NCI-H2227 (cell line): ENCODE measurements at regions not wholly inside any gene's neighbourhood (a gene's known extent, or its start where the extent isn't known, plus 50 kb on each side); places are given as distances from the start of the nearest gene placed in this dataset.
"Not testable (repeated sequence)": the region's sequence is repeated elsewhere in the genome, so short reads cannot be mapped to it uniquely, and the experiment has no call there.

Source experiments
- DNase-seq: peaks from one replicate; lab custom pipeline; 2025; ENCODE audit not compliant: unreplicated experiment; lab: John Stamatoyannopoulos, UW

DNA sequence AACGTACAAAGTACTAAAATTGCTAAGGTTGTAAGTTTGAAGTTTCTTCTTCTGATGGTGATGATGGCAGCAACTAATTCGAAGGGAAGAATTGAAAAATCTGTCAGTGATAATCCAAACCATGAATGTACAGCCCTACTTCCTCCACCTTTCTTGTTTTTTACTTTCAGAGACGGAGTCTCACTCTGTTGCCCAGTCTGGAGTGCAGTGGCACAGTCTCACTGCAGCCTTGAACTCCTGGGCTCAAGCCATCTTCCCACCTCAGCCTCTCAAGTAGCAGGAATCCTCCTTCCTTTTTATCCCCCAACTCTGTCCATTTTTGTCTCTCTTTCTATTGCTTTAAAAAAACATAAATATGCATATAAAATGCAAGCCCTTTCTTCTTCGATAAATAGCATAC is 112.3 kb upstream of the SOX21 start:
- DNase-seq: no peak

DNA sequence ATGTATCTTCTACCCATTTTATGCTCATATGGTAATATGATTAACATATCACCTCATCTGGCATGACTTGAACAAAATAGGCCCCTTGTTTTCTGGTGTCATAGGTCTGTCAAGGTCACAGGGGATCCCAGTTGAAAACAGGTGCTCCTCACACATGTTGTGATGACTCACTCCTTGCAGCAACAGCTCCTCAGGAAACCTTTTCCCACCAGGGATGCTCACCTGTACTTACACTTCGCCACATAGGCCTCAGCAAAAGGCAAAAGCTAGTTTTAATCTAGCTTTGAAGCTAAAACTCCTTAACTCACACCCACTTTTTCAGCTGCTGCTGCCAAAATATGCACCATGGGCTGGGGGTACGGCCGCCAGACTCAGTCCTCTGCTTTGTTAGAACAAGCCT is 110.0 kb upstream of the SOX21 start:
- DNase-seq: no peak

DNA sequence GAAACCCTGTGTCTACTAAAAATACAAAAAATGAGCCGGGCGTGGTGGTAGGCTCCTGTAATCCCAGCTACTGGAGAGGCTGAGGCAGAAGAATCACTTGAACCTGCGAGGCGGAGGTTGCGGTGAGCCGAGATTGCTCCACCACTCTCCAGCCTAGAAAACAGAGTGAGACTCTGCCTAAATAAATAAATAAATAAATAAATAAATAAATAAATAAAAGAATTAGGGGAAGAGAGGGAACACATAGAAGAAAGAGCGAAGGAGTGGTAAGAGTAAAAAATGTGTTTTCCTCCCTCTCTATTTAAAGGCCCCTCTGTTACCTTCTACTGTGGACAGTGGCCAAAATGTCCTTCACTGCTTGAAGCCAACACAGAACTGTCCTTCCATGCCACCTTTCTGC is 103.9 kb upstream of the SOX21 start:
- no peak for DNase-seq

DNA sequence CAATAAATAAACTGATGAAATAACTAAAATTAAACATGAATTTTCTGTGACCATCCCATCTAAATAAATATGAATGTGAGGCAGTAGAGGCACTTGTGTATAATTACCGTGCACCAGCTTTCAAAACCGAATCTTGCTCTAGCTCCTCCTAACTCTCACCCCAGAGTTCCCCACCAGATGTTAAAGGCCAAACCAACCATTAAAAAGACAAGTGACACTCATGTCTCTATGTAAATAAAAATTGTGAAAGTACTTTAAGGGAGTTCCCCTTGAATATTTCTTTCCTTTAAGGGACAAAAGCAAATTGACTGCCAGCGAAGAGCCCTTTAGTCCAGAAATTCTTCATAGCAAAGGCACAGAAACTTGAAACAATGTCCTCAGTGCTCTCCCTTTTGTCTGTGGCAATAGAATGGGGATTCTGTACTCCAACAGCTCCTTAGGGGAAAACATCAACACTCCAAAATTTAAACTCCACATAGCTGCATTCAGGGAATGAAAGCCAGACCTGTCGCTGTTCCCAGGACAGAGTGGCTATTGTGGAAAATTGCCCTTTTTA is 101.7 kb upstream of the SOX21 start:
- DNase-seq: no peak

DNA sequence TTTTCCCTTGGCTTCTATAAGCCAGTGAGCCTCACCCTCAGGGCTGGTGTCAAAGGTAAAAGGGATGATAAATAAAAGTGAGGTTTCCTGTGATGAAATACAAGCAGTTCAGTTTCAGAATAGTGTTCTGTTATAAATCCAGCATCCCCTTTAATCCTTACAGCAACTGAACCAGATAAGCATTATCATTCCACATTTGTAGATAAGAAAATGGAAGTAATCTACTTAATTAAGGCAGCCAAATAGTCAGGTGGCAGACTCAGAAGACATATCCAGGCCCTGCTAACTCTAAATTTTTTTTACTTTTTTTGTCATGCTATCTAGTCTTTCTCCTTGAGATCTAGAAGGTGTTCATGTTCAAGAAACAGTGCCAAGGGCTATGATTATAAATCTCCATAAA is 99.4 kb upstream of the SOX21 start:
- DNase-seq: no peak

DNA sequence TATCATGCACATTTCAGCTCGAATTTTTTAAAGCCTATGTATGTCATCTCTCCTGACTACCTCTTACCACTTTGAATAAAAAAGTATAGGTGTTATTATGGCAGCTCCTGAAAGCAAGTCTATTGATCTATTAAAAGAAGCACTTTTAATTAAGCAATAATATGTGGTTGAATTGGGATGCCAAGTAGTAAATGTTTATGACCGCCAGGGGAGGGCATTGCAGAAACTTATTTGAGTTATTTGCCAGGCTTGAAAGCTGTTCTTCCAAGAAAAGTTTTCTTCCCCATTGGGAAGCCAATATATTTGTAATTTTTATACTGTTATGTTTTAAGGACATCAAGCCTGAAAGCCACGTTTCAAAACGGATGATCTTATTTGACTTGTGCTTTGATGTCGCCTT is 88.1 kb upstream of the SOX21 start:
- DNase-seq: no peak

DNA sequence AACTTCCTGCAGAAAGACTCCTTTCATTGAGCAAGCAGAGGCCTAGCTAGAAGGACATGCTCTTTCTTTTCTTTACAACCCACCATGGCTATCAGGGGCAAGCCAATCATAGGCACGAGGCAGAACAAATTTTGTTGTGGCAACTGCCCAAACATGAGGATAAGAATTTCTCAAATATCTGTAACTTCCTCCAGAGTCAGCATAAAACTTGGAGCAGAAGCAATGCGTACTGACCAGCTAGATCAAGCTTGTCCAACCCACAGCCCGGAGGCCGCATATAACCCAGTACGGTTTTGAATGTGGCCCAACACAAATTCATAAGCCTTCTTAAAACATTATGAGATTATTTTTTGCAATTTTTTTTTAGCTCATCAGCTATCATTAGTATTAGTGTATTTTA is 87.0 kb upstream of the SOX21 start:
- no peak for DNase-seq

DNA sequence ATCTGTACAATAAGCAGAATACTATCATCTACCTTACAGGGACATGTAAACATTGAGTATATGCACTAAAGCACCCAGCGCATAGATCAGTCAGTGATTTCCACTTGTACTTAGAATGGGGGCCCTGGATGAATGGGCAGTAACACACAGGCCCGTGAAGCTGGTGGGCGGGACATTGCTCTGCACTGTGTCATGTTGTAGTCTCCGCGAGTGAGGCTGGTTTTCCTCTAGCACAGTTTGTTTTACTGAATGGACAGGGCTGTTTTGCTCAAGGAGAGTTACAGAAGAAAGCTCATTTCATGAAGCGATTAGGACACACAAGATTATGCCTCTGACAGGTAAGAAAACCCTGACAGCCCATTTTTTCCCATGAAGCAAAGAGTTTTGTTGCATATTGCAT is 86.4 kb upstream of the SOX21 start:
- no peak for DNase-seq

DNA sequence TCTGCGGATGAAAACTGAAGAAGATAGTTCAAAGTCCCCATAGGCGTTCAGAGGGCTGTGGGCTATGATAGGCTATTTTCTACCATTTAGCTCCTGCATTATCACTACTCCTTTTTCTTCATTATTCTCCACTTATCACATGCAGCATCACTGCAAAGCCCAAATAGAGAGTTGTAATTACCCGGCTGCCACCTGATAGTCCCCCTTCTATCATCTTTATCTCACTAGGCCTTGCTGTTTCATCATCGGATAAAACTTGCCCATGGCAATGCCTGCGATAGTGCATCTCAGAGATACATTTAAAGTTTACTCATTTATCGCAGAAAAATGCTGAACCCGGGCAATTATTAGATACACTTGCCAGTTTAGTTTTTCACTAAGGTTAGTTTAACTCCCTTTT is 82.9 kb upstream of the SOX21 start:
- DNase-seq: no peak

DNA sequence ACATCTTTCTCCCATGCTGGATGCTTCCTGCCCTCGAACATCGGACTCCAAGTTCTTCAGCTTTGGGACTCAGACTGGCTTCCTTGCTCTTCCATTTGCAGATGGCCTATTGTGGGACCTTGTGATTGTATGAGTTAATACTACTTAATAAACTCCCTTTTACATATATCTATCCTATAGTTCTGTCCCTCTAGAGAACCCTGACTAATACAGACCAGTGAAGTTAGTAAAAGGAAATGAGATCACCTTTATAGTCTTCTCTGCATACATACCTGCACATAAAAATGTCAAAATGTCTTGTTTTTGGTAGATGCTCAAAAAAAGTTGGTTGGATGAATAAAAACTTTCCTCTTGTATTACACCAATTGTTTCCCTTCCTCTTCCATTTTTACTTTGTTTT is 73.9 kb upstream of the SOX21 start:
- not testable (repeated sequence) for DNase-seq

DNA sequence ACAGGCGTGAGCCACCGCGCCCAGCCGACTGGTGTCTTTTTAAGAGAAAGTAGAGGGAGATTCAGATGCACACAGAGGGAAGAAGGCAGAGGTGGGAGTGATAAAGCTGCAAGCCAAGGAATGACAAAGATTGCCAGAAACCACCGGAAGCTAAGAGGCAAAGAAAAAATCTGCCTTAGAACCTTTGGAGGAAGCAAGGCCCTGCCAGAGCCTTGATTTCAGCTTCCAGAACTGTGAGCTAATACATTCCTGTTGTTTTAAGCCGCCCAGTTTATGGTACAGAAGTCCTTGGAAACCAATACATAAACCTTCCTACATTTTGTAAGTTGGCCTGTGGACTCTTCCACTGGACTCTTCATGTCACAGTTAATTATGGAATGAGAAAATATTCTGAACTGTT is 71.7 kb upstream of the SOX21 start:
- no peak for DNase-seq

DNA sequence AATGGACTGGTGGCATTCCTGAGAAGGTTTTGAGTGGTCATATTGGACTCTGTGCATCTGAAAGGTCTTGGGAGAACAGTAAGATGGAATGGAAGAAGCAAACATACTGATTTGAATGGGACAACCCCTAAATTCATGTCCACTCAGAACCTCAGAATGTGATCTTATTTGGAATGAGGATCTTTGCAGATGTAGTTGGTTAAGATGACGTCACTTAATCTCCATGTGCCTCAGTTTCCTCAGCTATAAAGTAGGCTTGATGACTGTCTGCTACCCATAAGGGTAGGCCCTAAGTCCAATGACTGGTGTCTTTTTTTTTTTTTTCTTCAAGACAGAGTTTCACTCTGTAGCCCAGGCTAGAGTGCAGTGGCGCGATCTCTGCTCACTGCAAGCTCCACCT is 71.1 kb upstream of the SOX21 start:
- DNase-seq: no peak

DNA sequence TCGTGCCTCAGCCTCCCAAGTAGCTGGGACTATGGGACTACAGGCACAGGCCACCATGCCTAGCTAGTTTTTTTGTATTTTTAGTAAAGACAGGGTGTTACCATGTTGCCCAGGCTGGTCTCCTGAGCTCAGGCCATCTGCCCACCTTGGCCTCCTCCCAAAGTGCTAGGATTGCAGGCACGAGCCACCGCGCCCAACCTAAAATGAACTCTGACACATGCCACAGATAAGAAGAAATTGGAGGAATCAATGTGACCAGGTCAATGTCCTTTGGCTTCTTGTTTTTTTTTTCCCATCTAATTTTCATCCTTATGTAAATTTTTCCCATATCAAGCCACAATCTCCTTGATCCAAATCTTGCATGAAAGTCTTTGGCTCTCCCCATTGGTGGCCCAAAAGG is 68.1 kb upstream of the SOX21 start:
- no peak for DNase-seq

DNA sequence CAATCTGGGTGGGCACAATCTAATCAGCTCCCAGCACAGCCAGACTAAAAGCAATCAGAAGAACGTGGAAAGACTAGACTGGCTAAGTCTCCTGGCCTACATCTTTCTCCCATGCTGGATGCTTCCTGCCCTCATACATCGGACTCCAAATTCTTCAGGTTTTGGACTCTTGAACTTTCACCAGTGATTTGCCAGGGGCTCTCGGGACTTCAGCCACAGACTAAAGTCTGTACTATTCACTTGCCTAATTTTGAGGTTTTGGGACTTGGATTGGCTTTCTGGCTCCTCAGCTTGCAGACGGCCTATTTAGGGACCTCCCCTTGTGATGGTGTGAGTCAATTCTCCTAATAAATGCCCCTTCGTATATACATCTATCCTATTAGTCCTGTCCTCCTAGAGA is 66.6 kb upstream of the SOX21 start:
- DNase-seq: no peak

DNA sequence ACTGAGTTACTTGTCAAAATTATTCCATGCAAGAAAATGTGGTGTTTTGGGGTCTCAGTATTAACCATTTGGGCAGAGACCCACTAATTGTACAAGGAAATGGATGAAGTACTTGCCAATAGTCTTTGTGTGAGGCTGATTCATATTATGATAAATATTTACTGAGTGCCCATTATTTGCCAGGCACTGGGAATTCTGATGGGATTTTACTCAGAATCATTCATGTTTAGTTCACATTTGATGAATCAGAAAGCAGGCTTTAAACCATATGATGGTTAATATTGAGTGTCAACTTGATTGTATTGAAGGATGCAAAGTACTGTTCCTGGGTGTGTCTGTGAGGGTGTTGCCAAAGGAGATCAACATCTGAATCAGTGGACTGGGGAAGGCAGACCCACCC is 66.2 kb upstream of the SOX21 start:
- no peak for DNase-seq

DNA sequence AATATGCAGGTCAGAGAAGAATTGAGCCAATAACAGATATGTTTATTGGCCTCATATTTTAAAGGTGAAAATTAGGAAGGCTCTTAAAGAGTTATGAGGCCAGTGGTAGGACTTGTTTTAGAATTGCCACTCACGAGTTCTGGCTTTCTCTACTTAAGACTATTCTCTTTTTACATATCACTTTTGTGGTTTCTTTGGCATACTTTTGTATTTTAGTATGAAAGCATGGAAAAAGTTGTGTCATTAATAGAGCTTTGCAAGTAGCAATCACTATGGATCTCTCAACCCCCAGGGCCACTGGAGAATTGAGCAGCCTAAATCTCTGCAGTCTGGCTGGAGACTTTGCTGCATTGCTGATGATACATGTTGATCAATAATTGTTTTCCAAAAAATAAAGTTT is 64.6 kb upstream of the SOX21 start:
- no peak for DNase-seq

DNA sequence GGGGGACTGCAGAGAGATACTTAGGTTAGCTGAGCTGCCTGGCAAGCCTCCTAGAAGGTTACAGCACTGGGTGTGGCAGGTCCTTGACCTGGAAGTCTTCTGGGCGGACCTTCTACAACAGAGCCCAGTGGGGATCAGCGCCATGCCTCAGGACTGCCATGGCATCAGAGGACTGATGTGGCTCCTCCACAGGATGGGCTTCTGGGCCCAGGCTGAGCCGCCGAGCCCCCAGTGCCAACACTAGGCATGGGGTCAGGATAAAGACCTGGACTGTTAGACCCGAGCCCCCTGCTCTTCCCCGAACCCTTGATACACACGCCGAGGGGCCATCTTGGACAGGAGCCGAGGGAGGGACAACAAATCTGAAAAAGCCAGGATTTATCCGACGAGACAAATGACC is 64.0 kb upstream of the SOX21 start:
- DNase-seq: no peak

DNA sequence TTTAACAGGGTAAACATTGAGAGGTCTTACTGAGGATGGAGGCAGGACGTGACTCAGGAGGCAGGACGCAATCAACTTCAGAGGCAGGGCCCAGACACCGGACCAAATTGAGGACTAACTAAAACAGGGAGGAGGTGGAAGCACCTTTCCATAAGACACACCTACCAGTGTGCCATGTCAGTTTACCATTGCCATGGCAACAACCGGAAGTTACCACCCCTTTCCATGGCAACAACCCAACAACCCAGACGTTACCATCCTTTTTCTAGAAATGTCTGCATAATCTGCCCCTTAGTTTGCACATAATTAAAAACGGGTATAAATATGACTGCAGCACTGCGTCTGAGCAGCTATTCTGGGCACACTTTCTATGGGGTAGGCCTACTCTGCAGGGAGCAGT is 53.5 kb upstream of the SOX21 start:
- no peak for DNase-seq

DNA sequence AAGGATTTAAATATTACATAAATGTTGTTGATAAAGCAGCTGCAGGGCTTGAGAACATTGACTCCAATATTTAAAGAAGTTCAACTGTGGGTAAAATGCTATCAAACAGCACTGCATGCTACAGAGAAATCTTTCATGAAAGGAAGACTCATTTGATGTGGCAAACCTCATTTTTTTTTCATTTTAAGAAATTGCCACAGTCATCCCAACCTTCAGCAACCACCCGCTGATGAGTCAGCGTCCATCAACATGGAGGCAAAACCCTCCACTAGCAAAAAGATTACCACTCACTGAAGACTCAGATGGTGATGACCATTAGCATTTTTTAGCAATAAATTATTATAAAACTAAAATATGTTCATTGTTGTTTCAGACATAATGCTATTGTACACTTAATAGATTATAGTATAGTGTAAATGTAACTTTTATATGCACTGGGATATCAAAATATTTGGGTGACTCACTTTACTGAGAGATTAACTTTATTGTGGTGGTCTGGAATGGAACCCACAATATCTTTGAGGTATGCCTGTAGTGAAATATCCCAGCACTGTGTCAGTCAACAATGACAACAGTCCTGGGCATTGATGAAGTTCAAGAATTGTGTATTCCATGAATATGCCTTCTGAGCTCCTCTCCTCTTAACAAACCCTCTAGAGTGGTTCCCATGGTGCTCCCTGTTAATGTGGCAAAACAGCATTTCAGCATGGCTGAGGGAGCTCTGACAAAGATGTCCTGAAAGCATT is 52.4 kb upstream of the SOX21 start:
- DNase-seq: no peak
